ENCODE measurements at regions not wholly inside any gene's neighbourhood (a gene's known extent, or its start where the extent isn't known, plus 50 kb on each side); places are given as distances from the start of the nearest gene placed in this dataset.

- no peak for DNase-seq
- Histone ChIP-seq H3K36me3 (no peaks in the 10 kb centered on the region), H3K4me3 (no peak overlapping the region), H3K27me3 (no peaks in the 10 kb centered on the region), H3K9me3 (no peaks in the 10 kb centered on the region), H3K27ac (no peak overlapping the region), H3K4me1 (peaks cover 0 to 13% (median 5%) of the 10 kb centered on the region in 9 donors)
- TF ChIP-seq CTCF (IDR thresholded peaks at IDR 0.05) = no peak
- no peak for ATAC-seq
- intact Hi-C loops (cut with DNase I) = no loop called here
- 88 to 93% methylated on average over 3 of the region's 3 CpGs for WGBS, 2 donors
Measured at GRCh38 chr4:139611391-139611790, 54.2 kb upstream of the MGST2 start.

DNA sequence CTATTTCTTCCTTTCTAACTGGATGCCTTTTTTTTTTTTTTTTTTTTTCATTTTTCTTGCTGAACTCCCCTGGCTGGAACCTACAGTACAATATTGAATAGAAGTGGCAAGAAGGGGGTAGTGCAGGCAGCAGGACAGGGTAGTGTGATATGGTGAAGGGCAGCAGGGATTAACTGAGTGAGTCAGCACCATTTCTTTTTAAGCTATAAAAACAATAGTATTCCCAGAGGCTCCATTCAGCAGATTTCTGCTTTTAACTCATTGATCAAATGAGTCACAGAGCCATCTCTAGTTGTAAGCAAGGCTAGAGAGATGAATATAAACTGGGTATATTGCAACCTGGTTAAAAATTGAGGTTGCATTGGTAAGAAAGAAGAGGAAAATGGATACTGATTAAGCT is 53.6 kb upstream of the SETD7 start:
- Histone ChIP-seq H3K27me3 (no peaks in the 10 kb centered on the region), H3K27ac (no peak overlapping the region), H3K36me3 (no peaks in the 10 kb centered on the region), H3K9me3 (no peaks in the 10 kb centered on the region), H3K4me3 (no peak overlapping the region), H3K4me1 (peaks cover 0 to 19% (median 6%) of the 10 kb centered on the region in 9 donors)
- no peak for DNase-seq
- intact Hi-C loops (cut with DNase I) = loop anchor here in 2 of 10 donors (5.0 kb wide), 1 partner anchor 43 kb away; no protein-coding TSS in a partner anchor
- no peak for TF ChIP-seq CTCF (IDR thresholded peaks at IDR 0.05)
- ATAC-seq = no peak

GRCh38 chr4:139607502-139608060 is 51.6 kb upstream of the SETD7 start:
- Histone ChIP-seq H3K36me3 (no peaks in the 10 kb centered on the region), H3K27ac (no peak overlapping the region), H3K4me1 (peaks cover 0 to 19% (median 6%) of the 10 kb centered on the region in 9 donors), H3K27me3 (no peaks in the 10 kb centered on the region), H3K9me3 (no peaks in the 10 kb centered on the region), H3K4me3 (no peak overlapping the region)
- intact Hi-C loops (cut with DNase I) = loop anchor here in 2 of 10 donors (5.0 kb wide), 1 partner anchor 45 kb away; no protein-coding TSS in a partner anchor
- no peak for TF ChIP-seq CTCF (IDR thresholded peaks at IDR 0.05)
- DNase-seq = no peak
- 77% methylated on average over 3 of the region's 3 CpGs for WGBS, 2 donors
- no peak for ATAC-seq

DNA sequence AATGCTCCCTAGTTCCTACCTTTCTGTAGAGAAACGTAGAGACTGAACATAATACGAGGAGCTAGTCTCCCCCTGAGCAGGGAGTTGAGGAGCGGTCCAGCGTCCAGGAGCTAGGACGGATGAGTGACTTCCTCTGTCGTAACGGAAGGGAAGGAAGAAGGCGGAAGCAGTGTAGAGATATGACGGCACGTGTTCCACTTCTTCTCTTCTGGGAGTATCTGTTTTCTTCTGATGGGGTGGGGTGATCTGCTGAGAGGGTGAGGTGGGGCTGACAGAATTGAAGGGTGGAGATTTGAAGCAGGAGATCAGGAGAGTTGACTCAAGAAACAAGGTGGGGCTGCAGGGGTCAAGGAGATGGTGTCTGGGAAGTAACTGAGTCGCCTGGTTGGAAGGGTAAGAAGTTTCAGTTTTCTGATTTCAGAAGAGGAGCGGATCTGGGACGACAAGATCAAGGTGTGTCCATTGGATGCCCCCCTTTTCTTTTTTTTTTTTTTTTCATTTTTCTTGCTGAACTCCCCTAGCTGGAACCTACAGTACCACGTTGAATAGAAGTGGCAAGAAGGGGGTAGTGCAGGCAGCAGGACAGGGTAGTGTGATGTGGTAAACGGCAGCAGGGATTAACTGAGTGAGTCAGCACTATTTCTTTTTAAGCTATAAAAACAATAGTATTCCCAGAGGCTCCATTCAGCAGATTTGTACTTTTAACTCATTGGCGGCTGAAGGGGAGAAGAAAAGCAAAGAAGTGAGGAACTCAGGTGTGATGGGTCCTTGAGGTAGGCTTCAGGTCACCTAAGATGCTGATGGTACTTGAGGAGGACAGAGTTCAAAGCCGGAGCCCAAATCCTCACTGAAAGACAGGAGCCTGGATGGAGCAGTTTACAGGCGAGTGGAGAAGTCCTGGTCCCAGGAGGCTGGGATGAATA is 50.8 kb upstream of the SETD7 start:
- Histone ChIP-seq H3K4me1 (peaks cover 0 to 19% (median 6%) of the 10 kb centered on the region in 9 donors), H3K4me3 (peak overlapping the region in 9 of 10 donors; percentile 16 to 41 (median 32)), H3K36me3 (no peaks in the 10 kb centered on the region), H3K27ac (peak overlapping the region in 2 of 10 donors; percentile 8 to 34), H3K9me3 (no peaks in the 10 kb centered on the region), H3K27me3 (no peaks in the 10 kb centered on the region)
- ATAC-seq (peak in 7 of 8 donors; percentile 59 to 82 (median 69)), DNase-seq (no peak)
- peak in 1 of 9 donors; percentile 25 for TF ChIP-seq CTCF (IDR thresholded peaks at IDR 0.05)
- WGBS, 2 donors = 50 to 53% methylated on average over 18 of the region's 18 CpGs
- intact Hi-C loops (cut with DNase I) = loop anchor here in 2 of 10 donors (5.0 kb wide), 1 partner anchor 45 kb away; no protein-coding TSS in a partner anchor
